NCI-H82 (cell line): ENCODE measurements at regions not wholly inside any gene's neighbourhood (a gene's known extent, or its start where the extent isn't known, plus 50 kb on each side); places are given as distances from the start of the nearest gene placed in this dataset.

Experiments used
- DNase-seq: peaks from one replicate; lab custom pipeline; 2025; lab: John Stamatoyannopoulos, UW

GRCh38 chr11:42047637-42048555 lies 588.4 kb upstream of the LRRC4C start:
- DNase-seq, result no peak

- no peak for DNase-seq
These were observed 589.7 kb upstream of the LRRC4C start for GRCh38 chr11:42049186-42049585.

- DNase-seq, result no peak
These were observed 590.2 kb upstream of the LRRC4C start for GRCh38 chr11:42049650-42050049.

GRCh38 chr11:42054351-42054900 lies 595.0 kb upstream of the LRRC4C start:
- no peak for DNase-seq

GRCh38 chr11:42055606-42056005 lies 596.2 kb upstream of the LRRC4C start:
- DNase-seq, result no peak

DNA sequence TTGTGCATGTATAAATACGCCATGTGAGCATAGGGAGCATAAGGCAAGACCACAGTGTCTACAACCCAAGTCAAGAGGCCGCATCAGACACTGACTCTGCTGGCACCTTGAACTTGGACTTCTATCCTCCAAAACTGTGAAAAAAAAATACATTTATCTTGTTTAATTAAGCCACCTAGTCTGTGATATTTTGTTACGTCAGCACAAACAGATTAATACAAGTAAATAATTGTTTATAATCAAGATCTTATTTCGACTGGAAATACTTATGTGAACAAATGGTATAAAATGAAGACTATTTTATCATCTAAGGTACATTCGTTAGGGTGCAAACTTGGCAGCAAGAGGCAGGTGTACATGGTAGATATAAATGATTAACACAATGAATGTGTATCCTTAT lies 599.3 kb upstream of the LRRC4C start:
- no peak for DNase-seq

GRCh38 chr11:42065199-42065598 lies 605.7 kb upstream of the LRRC4C start:
- no peak for DNase-seq

GRCh38 chr11:42066113-42066512 lies 606.7 kb upstream of the LRRC4C start:
- no peak for DNase-seq

DNA sequence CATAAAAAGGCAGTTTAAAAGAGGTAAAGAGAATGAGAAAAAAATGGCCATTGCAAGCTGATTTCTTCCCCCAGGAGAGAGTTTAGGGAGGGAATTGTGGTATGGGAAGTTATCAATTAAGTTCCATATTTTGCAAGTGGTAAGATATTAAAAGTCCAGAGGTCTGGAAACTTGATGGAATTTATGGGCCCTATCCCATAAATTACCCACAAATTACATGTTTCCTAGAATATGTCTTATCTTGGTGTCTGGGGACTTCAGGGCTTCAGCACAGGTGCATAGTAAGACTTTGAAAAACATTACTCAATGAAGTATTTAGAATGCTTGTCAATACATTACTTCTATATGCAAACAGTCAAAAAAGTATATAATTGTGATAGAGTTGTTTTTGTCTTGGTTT lies 614.9 kb upstream of the LRRC4C start:
- no peak for DNase-seq

GRCh38 chr11:42075180-42075579 lies 615.7 kb upstream of the LRRC4C start:
- DNase-seq, result no peak

DNA sequence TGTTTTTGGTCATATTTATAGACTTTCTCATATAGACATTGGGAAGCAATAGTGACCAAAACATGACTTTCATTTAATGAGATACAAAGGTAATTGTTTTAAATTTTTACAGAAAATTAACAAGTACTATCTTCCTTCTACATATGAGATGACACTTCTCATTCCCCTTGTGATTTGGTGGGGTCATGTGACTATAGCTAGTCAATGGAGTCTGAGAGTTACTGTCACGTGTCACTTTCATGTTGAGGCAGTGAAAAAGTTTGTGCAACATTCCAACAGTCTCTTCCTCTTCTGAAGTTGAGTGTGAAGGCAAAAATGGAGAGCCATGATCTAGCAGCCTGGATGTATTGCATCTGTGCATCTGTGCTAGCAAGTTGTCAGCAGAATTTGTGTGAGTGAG lies 618.3 kb upstream of the LRRC4C start:
- no peak for DNase-seq

DNA sequence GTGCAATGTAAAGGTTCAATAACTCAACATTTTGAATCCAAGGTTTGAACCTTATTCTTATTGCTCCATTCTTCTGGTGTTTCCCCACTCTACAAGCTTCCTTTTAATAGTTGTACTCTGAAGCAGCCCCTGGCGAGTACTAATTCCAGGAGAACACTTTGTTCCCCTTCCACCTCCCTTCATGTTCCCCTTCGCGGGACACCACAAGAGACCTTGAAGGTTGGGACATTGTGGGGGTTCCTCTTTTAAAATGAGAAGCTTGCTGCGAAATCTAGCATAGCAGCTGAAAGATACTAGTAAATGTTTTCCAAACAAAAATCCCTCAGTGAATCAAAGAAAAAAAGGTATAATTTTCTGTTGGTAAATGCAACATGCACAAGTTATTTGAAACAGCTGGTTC lies 626.3 kb upstream of the LRRC4C start:
- DNase-seq, result no peak

DNA sequence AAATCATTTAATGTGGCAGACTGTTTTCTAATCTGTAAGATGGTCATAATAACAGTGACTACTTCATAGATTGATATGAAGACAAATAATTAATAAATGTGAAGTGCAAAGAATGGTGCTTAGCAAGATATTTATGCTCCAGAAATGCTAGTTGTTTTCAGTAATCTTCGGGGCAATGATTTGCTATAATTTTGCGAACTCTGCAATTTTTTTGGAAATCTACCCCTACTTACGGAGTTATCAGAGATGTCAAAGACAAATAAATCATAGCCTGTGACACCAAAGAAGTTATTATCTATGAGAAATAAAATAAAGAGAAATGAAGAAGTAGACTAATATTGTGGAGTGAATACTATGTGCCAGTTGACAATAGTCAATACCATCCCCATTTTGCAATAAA lies 634.1 kb upstream of the LRRC4C start:
- no peak for DNase-seq

DNA sequence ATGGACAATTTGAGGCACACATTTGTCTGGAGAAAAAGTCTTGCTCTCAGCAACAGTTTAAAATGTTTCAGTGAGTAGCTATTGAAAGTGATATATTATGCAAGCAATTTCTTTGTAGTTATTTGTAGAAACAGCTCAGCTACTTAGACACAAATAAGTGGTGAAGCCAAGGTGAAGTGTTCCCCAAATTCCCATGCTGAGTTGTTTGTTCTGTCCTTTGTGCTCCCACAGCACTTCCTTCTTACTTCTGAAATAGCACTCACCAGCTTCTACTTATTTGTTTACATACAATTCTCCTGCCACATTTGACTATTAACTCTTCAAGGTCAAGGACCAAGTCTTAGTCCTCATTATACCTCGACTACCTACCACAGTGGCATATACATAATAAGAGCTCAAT lies 638.6 kb upstream of the LRRC4C start:
- DNase-seq, result no peak

DNA sequence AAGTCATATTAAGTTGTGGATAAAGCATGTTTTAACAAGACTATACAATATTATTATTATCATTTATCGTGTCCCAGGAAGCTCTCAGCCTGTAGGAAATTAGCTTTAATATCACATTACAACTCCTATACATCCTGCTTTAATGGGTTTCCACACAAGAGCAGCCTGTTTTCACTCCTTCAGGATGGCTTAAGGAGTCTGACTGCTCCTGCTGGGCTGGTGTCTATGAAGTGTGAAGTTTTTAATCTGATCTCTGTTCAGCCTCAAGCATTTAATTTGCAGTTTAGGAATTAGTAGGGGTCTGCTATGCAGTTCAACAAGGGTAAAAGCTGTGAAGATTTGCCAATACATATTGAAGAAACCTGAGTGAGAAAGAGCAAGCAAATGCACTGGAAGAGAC lies 653.4 kb upstream of the LRRC4C start:
- no peak for DNase-seq

GRCh38 chr11:42114927-42115326 lies 655.5 kb upstream of the LRRC4C start:
- no peak for DNase-seq

GRCh38 chr11:42138454-42138853 lies 679.0 kb upstream of the LRRC4C start:
- DNase-seq, result no peak

- DNase-seq, result no peak
These were observed 685.9 kb upstream of the LRRC4C start for GRCh38 chr11:42145311-42145710.

DNA sequence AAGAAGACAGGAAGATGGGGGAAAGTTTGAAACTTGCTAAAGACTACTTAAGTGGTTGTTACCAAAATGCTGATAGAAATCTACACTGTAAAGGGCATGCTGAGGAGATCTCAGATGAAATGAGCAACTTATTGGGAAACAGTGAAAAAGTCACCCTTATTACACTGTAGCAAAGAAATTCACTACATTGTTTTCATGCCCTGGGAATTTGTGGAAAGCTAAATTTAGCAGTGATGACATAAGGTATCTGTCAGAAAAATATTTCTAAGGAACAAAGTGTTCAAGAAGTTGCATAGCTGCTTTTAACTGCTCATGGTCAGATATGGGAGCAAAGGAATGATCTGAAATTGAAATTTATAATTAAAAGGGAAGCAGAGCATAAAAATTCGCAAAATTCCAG lies 702.4 kb upstream of the LRRC4C start:
- DNase-seq, result no peak

GRCh38 chr11:42169191-42169590 lies 709.7 kb upstream of the LRRC4C start:
- no peak for DNase-seq

DNA sequence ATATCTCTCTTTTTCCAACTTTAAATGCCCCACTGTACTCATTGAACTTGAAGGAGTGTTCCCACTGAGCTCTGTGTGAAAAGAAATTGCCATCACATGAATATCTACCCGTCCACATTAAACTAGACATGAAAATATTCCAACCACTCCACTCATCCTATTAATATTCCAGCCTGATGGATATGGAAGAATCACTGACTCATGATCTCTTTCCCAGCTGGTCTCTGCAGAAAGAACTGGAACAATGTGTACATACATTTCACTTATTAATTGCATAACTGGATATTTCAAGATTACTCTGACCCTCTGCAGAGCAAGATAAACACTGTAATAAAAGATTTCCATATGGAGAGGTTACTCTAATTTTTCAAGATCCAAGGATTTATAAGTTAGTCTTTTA lies 711.1 kb upstream of the LRRC4C start:
- DNase-seq, result no peak

DNA sequence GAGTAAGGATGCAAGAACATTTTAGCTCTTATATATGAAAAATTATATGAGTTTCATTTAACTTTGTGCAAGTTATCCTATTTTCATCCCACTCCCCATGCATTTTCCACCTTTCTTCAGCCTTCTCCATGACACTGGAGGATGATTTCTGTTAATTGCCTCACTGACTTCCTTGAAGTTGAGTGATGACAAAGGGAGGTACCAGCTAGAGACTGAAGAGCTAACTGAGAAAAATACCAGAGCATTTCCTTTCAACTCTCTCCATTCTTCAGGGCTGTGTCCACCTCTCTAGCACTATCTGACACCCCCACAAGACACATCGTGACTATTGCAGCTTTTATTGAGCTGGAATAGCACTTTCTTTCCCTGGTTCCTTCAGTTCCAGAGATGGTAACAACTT lies 711.6 kb upstream of the LRRC4C start:
- DNase-seq, result no peak

DNA sequence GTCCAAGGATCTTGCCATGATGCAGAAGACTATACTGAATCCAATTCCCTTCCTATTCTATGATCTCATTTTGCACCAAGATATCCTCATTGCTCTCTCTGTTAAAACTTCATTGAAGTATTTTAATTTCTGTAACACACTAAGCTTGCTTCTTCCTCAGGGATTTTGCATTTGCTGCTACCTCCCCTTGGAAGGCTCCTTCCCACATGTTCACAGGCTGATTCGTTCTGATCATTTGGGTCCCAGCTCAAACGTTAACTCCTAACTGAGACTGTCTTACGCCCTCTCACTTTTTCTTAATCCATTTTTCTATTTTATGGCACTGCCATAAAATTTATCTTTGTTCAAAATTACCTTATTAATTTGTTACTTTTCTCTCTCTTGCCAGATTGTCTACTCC lies 713.0 kb upstream of the LRRC4C start:
- DNase-seq, result no peak

- no peak for DNase-seq
These were observed 715.8 kb upstream of the LRRC4C start for GRCh38 chr11:42175203-42175602.
